Bronchial epithelial cell (primary cell): ENCODE measurements at regions not wholly inside any gene's neighbourhood (a gene's known extent, or its start where the extent isn't known, plus 50 kb on each side); places are given as distances from the start of the nearest gene placed in this dataset.

ENCODE experiments used
- DNase-seq: peaks from one replicate; pipeline ENCODE4 v3.0.0-alpha.2; 2010; ENCODE audit warnings: low read depth
- FAIRE-seq: peaks from 2 replicates; lab custom pipeline; 2011; peaks lifted over from hg19 to GRCh38; lab: Jason Lieb, UNC
- H3K27me3 ChIP-seq: 2 replicates; pipeline ENCODE4 v1.5.1; 2011; ENCODE audit warnings: low read length; ENCODE audit not compliant: control insufficient read depth, insufficient read depth
- H3K36me3 ChIP-seq: 2 replicates; pipeline ENCODE4 v1.5.1; 2011; ENCODE audit warnings: low read length; ENCODE audit not compliant: control insufficient read depth, insufficient read depth
- H3K4me3 ChIP-seq: 2 replicates; pipeline ENCODE4 v1.5.1; 2011; ENCODE audit warnings: mild to moderate bottlenecking, low read depth, low read length, control low read depth
- CTCF ChIP-seq: IDR thresholded peaks from 2 replicates; pipeline ENCODE4 v1.5.1; 2011; ENCODE audit warnings: mild to moderate bottlenecking, moderate library complexity, low read length, control low read depth, inconsistent platforms; ENCODE audit not compliant: insufficient read depth, severe bottlenecking

GRCh38 chr2:104041351-104041750 is 812.6 kb upstream of the POU3F3 start:
- FAIRE-seq (no peak), DNase-seq (no peak)
- Histone ChIP-seq H3K36me3 (no peaks in the 10 kb centered on the region), H3K4me3 (no peak overlapping the region), H3K27me3 (no peaks in the 10 kb centered on the region)
- no peak for TF ChIP-seq CTCF

GRCh38 chr2:104043864-104044263 is 810.1 kb upstream of the POU3F3 start:
- H3K36me3 ChIP-seq = no peaks in the 10 kb centered on the region
- DNase-seq = no peak
- no peaks in the 10 kb centered on the region for H3K27me3 ChIP-seq
- FAIRE-seq = no peak
- TF ChIP-seq CTCF = no peak
- H3K4me3 ChIP-seq = no peak overlapping the region

- Histone ChIP-seq H3K4me3 (no peak overlapping the region), H3K27me3 (no peaks in the 10 kb centered on the region), H3K36me3 (no peaks in the 10 kb centered on the region)
- no peak for TF ChIP-seq CTCF
- no peak for FAIRE-seq
- no peak for DNase-seq
These were observed 808.8 kb upstream of the POU3F3 start for GRCh38 chr2:104045071-104045470.

- no peak for DNase-seq
- Histone ChIP-seq H3K27me3 (no peaks in the 10 kb centered on the region), H3K36me3 (no peaks in the 10 kb centered on the region), H3K4me3 (no peak overlapping the region)
- FAIRE-seq = no peak
- no peak for TF ChIP-seq CTCF
These were observed 807.4 kb upstream of the POU3F3 start for GRCh38 chr2:104046466-104046865.

- TF ChIP-seq CTCF = no peak
- FAIRE-seq (no peak), DNase-seq (no peak)
- Histone ChIP-seq H3K36me3 (no peaks in the 10 kb centered on the region), H3K4me3 (no peak overlapping the region), H3K27me3 (no peaks in the 10 kb centered on the region)
These were observed 806.4 kb upstream of the POU3F3 start for GRCh38 chr2:104047516-104047915.

- TF ChIP-seq CTCF = no peak
- Histone ChIP-seq H3K36me3 (no peaks in the 10 kb centered on the region), H3K4me3 (no peak overlapping the region), H3K27me3 (no peaks in the 10 kb centered on the region)
- DNase-seq (no peak), FAIRE-seq (no peak)
These were observed 804.5 kb upstream of the POU3F3 start for GRCh38 chr2:104049438-104049837.
